ENCODE measurements at regions not wholly inside any gene's neighbourhood (a gene's known extent, or its start where the extent isn't known, plus 50 kb on each side); places are given as distances from the start of the nearest gene placed in this dataset.

DNA sequence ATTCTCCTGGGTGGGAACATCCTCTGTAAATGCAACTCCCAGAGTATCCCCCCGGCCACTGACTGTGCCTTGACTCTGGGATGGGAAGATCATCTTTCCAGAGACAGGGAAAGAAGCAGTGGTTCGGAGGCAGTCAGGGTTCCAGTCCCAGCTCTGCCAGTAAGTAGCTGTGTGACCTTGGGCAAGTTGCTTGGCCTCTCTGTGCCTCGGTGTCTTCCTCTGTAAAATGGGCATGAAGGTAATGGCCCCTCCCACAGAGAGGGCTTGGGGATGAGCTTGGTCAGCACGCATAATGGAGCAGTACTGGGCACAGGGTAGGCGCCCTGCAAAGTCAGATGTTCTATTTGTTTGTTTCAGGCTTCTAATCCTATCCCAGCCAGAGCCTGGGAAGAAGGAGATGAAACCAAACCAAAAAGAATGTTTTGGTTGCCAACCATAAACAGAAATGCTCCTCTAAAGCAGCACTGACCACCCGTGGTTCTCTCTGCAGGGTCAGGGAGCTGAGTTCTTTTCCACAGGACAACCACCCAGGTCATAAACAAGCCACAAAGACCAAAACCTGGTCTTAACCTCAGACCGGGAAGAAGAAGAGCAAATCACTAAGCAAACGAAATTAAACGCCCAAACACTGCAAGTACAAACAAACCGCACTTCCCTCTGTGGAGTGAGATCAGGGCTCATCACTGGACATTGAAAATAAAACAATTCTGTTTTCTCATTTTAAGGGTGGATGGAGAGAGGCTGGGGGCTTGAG lies 381.0 kb upstream of the SULF2 start:
- DNase-seq (ENCODE audit: low read depth in 4 of 6, low spot score in 6 of 6) = no peak
- Histone ChIP-seq H3K9me3 (ENCODE audit: control insufficient read depth, insufficient read depth, low read length) (no peaks in the 10 kb centered on the region), H3K4me1 (ENCODE audit: control insufficient read depth, insufficient read depth, low read length) (no peaks in the 10 kb centered on the region), H3K27ac (ENCODE audit: low read depth, low read length) (no peak overlapping the region), H3K36me3 (ENCODE audit: control insufficient read depth, insufficient read depth, low read length) (no peaks in the 10 kb centered on the region), H3K4me3 (ENCODE audit: low read depth, low read length) (no peak overlapping the region), H3K27me3 (ENCODE audit: control insufficient read depth, insufficient read depth, low read length) (peaks cover 9% of the 10 kb centered on the region)
- 82% methylated on average over 4 of the region's 10 CpGs for WGBS (ENCODE audit: insufficient coverage)

DNA sequence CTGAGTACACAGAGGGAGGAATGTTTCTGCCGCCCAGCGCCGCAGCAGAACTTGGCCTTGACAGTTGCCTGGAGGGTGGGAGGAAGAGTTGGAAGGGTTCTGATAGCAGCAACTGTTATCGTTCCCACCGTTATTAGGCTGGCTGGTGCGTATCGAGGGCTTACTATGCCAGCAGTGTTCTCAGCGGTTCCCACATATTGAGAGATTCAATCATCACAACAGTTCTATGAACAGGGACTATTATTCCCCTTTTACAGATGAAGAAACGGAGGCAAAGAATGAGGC lies 380.1 kb upstream of the SULF2 start:
- Histone ChIP-seq H3K27me3 (ENCODE audit: control insufficient read depth, insufficient read depth, low read length) (peaks cover 9% of the 10 kb centered on the region), H3K36me3 (ENCODE audit: control insufficient read depth, insufficient read depth, low read length) (no peaks in the 10 kb centered on the region), H3K9me3 (ENCODE audit: control insufficient read depth, insufficient read depth, low read length) (no peaks in the 10 kb centered on the region), H3K4me1 (ENCODE audit: control insufficient read depth, insufficient read depth, low read length) (no peaks in the 10 kb centered on the region), H3K27ac (ENCODE audit: low read depth, low read length) (no peak overlapping the region), H3K4me3 (ENCODE audit: low read depth, low read length) (no peak overlapping the region)
- 49% methylated on average over 8 of the region's 9 CpGs for WGBS (ENCODE audit: insufficient coverage)
- DNase-seq (ENCODE audit: low read depth in 4 of 6, low spot score in 6 of 6) = peak in 1 of 6 donors; percentile 30

- DNase-seq (ENCODE audit: low read depth in 4 of 6, low spot score in 6 of 6) = no peak
- Histone ChIP-seq H3K9me3 (ENCODE audit: control insufficient read depth, insufficient read depth, low read length) (no peaks in the 10 kb centered on the region), H3K27me3 (ENCODE audit: control insufficient read depth, insufficient read depth, low read length) (peaks cover 9% of the 10 kb centered on the region), H3K36me3 (ENCODE audit: control insufficient read depth, insufficient read depth, low read length) (no peaks in the 10 kb centered on the region), H3K4me3 (ENCODE audit: low read depth, low read length) (no peak overlapping the region), H3K27ac (ENCODE audit: low read depth, low read length) (no peak overlapping the region), H3K4me1 (ENCODE audit: control insufficient read depth, insufficient read depth, low read length) (no peaks in the 10 kb centered on the region)
- 80% methylated on average over 14 of the region's 17 CpGs for WGBS (ENCODE audit: insufficient coverage)
Measured at GRCh38 chr20:48164566-48165400, 379.5 kb upstream of the SULF2 start.

GRCh38 chr20:48164034-48164433 lies 378.8 kb upstream of the SULF2 start:
- no peak for DNase-seq (ENCODE audit: low read depth in 4 of 6, low spot score in 6 of 6)
- H3K27me3 ChIP-seq (ENCODE audit: control insufficient read depth, insufficient read depth, low read length) = peaks cover 9% of the 10 kb centered on the region
- H3K36me3 ChIP-seq (ENCODE audit: control insufficient read depth, insufficient read depth, low read length) = no peaks in the 10 kb centered on the region
- WGBS (ENCODE audit: insufficient coverage) = 69% methylated on average over 6 of the region's 7 CpGs
- H3K4me1 ChIP-seq (ENCODE audit: control insufficient read depth, insufficient read depth, low read length) = peaks cover 3% of the 10 kb centered on the region
- H3K4me3 ChIP-seq (ENCODE audit: low read depth, low read length) = no peak overlapping the region
- no peak overlapping the region for H3K27ac ChIP-seq (ENCODE audit: low read depth, low read length)
- H3K9me3 ChIP-seq (ENCODE audit: control insufficient read depth, insufficient read depth, low read length) = no peaks in the 10 kb centered on the region

DNA sequence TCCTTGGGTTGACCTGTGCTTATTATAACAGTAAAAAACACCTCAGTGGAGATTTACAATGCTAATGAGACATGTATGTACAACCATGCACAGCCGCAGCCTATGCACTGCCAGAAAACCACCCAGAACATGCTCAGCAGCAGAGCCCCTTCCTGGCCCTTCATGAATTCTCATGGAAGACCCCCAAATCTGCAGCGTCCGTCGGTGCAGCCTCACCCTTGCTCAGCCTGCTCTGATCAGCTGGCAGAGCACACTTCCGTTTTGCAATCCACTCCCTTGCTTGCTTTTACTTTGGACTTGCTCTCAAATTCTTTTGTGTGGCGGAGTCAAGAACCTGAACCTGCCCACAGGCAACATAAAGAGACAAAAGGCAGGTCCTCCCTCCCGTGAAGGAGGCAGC lies 378.2 kb upstream of the SULF2 start:
- peaks cover 9% of the 10 kb centered on the region for H3K27me3 ChIP-seq (ENCODE audit: control insufficient read depth, insufficient read depth, low read length)
- H3K36me3 ChIP-seq (ENCODE audit: control insufficient read depth, insufficient read depth, low read length) = no peaks in the 10 kb centered on the region
- H3K9me3 ChIP-seq (ENCODE audit: control insufficient read depth, insufficient read depth, low read length) = no peaks in the 10 kb centered on the region
- DNase-seq (ENCODE audit: low read depth in 4 of 6, low spot score in 6 of 6) = no peak
- peaks cover 3% of the 10 kb centered on the region for H3K4me1 ChIP-seq (ENCODE audit: control insufficient read depth, insufficient read depth, low read length)
- H3K4me3 ChIP-seq (ENCODE audit: low read depth, low read length) = no peak overlapping the region
- WGBS (ENCODE audit: insufficient coverage) = 75% methylated on average over 7 of the region's 7 CpGs
- no peak overlapping the region for H3K27ac ChIP-seq (ENCODE audit: low read depth, low read length)

- Histone ChIP-seq H3K4me3 (ENCODE audit: low read depth, low read length) (no peak overlapping the region), H3K9me3 (ENCODE audit: control insufficient read depth, insufficient read depth, low read length) (no peaks in the 10 kb centered on the region), H3K4me1 (ENCODE audit: control insufficient read depth, insufficient read depth, low read length) (peaks cover 8% of the 10 kb centered on the region), H3K27me3 (ENCODE audit: control insufficient read depth, insufficient read depth, low read length) (peaks cover 9% of the 10 kb centered on the region), H3K27ac (ENCODE audit: low read depth, low read length) (no peak overlapping the region), H3K36me3 (ENCODE audit: control insufficient read depth, insufficient read depth, low read length) (no peaks in the 10 kb centered on the region)
- no peak for DNase-seq (ENCODE audit: low read depth in 4 of 6, low spot score in 6 of 6)
- WGBS (ENCODE audit: insufficient coverage) = 93% methylated on average over 11 of the region's 13 CpGs
Measured at GRCh38 chr20:48162621-48163020, 377.3 kb upstream of the SULF2 start.

DNA sequence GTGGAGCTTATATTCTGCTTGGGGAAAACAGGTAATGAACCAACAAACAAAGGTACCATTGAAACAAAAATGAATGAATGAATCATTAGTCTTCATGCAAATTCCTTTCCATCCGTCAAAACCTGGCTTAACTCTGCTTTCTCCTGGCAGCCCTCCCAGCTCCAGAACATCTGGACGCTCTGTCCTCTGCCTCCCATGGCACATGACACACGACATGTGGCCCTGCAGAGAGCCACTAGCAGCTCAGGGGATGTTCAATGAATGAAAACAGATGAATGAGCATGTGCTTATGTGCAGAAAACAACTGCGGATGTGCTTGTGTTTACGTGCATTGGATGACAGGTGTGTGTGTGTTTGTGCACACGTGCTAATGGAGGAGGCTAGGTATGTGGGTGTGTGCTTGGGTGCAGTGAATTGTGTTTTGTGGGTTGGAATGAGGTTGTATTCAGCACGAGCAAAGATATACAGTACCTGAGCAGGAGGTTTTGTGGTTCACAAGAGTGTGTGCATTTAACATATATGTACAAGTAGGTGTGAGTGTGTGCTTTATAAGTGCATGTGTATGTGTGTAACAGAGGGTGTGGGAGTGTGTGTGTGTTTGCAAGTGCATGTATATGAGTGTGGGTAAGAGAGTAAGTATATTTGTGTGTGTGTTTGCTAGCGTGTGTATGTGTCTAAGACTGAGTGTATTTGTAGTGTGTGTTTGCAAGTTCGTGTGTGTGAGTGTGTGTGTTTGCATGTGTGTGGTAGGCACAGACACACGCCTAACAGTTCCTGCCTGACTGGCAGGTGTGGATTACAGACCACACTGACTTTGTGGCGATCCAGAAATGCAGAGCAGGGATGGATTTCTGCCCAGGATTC lies 374.1 kb upstream of the SULF2 start:
- no peaks in the 10 kb centered on the region for H3K9me3 ChIP-seq (ENCODE audit: control insufficient read depth, insufficient read depth, low read length)
- DNase-seq (ENCODE audit: low read depth in 4 of 6, low spot score in 6 of 6) = peak in 1 of 6 donors; percentile 29
- H3K36me3 ChIP-seq (ENCODE audit: control insufficient read depth, insufficient read depth, low read length) = no peaks in the 10 kb centered on the region
- no peak overlapping the region for H3K4me3 ChIP-seq (ENCODE audit: low read depth, low read length)
- peaks cover 28% of the 10 kb centered on the region for H3K4me1 ChIP-seq (ENCODE audit: control insufficient read depth, insufficient read depth, low read length)
- no peaks in the 10 kb centered on the region for H3K27me3 ChIP-seq (ENCODE audit: control insufficient read depth, insufficient read depth, low read length)
- 82% methylated on average over 10 of the region's 11 CpGs for WGBS (ENCODE audit: insufficient coverage)
- H3K27ac ChIP-seq (ENCODE audit: low read depth, low read length) = no peak overlapping the region

GRCh38 chr20:48158014-48158413 lies 372.7 kb upstream of the SULF2 start:
- Histone ChIP-seq H3K4me1 (ENCODE audit: control insufficient read depth, insufficient read depth, low read length) (peaks cover 42% of the 10 kb centered on the region), H3K4me3 (ENCODE audit: low read depth, low read length) (no peak overlapping the region), H3K27ac (ENCODE audit: low read depth, low read length) (no peak overlapping the region), H3K27me3 (ENCODE audit: control insufficient read depth, insufficient read depth, low read length) (no peaks in the 10 kb centered on the region), H3K9me3 (ENCODE audit: control insufficient read depth, insufficient read depth, low read length) (no peaks in the 10 kb centered on the region), H3K36me3 (ENCODE audit: control insufficient read depth, insufficient read depth, low read length) (no peaks in the 10 kb centered on the region)
- WGBS (ENCODE audit: insufficient coverage) = 50% methylated on average over 2 of the region's 2 CpGs
- DNase-seq (ENCODE audit: low read depth in 4 of 6, low spot score in 6 of 6) = peak in 2 of 6 donors; percentile 54 to 83

DNA sequence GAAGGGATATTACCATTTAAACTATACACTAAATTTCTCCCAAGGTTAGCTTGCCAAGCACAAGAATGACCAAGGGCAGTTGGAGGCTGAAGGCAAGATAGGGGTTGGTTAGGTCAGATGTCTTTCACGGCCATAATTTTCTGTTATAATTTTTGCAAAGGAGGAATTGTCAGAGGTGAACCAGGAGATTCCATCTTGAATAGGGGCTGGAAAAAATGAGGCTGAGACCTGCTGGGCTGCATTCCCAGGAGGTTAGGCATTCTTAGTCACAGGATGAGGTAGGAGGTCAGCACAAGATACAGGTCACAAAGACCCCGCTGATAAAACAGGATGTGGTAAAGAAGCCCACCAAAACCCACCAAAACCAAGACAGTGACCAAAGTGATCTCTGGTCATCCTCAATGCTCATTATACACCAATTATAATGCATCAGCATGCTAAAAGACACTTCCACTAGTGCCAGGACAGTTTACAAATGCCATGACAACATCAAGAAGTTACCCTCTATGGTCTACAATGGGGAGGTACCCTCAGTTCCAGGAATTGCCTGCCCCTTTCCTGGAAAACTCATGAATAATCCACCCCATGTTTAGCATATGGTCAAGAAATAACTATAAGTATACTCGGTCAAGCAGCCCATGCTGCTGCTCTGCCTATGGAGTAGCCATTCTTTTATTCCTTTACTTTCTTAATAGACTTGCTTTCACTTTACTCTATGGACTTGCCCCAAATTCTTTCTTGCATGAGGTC lies 371.8 kb upstream of the SULF2 start:
- H3K4me1 ChIP-seq (ENCODE audit: control insufficient read depth, insufficient read depth, low read length) = peaks cover 47% of the 10 kb centered on the region
- 85% methylated on average over 2 of the region's 3 CpGs for WGBS (ENCODE audit: insufficient coverage)

More for the DNA sequence above, 371.8 kb upstream of the SULF2 start:
- Histone ChIP-seq H3K9me3 (ENCODE audit: control insufficient read depth, insufficient read depth, low read length) (no peaks in the 10 kb centered on the region), H3K4me3 (ENCODE audit: low read depth, low read length) (no peak overlapping the region), H3K27ac (ENCODE audit: low read depth, low read length) (no peak overlapping the region), H3K36me3 (ENCODE audit: control insufficient read depth, insufficient read depth, low read length) (no peaks in the 10 kb centered on the region), H3K27me3 (ENCODE audit: control insufficient read depth, insufficient read depth, low read length) (no peaks in the 10 kb centered on the region)
- no peak for DNase-seq (ENCODE audit: low read depth in 4 of 6, low spot score in 6 of 6)

Measured in spinal cord (tissue), 9 donors.